ENCODE measurements at regions not wholly inside any gene's neighbourhood (a gene's known extent, or its start where the extent isn't known, plus 50 kb on each side); places are given as distances from the start of the nearest gene placed in this dataset.

DNA sequence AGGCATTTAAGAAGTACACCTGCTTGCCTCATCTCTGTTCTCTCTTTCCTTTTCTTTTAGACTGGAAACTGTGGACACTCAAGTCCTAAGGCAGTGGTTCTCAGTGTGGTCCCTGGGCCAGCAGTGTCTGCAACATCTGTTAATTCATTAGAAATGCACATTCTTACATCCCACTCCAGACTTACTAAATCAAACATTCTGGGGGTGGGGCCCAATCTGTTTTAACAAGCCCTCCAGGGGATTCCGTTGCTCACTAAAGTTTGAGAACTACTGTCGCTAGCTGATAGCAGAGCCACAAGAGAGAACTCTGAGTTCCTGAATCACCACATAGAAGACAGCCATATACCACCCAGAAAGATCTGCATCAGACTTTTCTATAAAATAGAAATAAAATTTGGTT, 430.6 kb downstream of the BCOR start:
- H4K20me1 ChIP-seq (replicated peaks; ENCODE audit: control insufficient read depth, insufficient read depth, low read length) = no peaks in the 10 kb centered on the region
- H3K9me1 ChIP-seq (ENCODE audit: control insufficient read depth, insufficient read depth, low read length) = no peaks in the 10 kb centered on the region
- H3K4me3 ChIP-seq = no peak overlapping the region
- H2AFZ ChIP-seq (ENCODE audit: low read depth, low read length) = no peak overlapping the region
- H3K4me1 ChIP-seq (replicated peaks in 1 of 2; ENCODE audit: control insufficient read depth in 2 of 2, insufficient read depth in 2 of 2, low read length in 2 of 2) = peaks cover 0 to 3% of the 10 kb centered on the region in 2 experiments; a peak in 2 of 5 replicates
- ChIA-PET POLR2A (interaction anchor here (0.6 to 0.8 kb wide), 2 partner anchors 19 to 910 kb away, joined by 3 read pairs; no protein-coding TSS in a partner anchor), CTCF (ENCODE audit: low intra/inter-chr PET ratio) (no interaction called here)
- WGBS (ENCODE audit: insufficient coverage, low coverage, missing lambda C conversion rate) = 28% methylated on average over 2 of the region's 2 CpGs
- no TSS peak for BruUV-seq (replicated peaks)
- ATAC-seq (no peak), DNase-seq (ENCODE audit: extremely low read depth in 1 of 4, low spot score in 3 of 4) (no peak), FAIRE-seq (no peak)
- no peaks in the 10 kb centered on the region for H3K79me2 ChIP-seq (ENCODE audit: control insufficient read depth, insufficient read depth, low read length)
- H3K27ac ChIP-seq (ENCODE audit: extremely low read depth, low read depth, low read length) = no peak overlapping the region
- TF ChIP-seq EP400 (IDR thresholded peaks at IDR 0.05) (no peak), ZBTB17 (CRISPR knock-in tag; IDR thresholded peaks at IDR 0.05) (no peak), FOXJ3 (CRISPR knock-in tag; IDR thresholded peaks at IDR 0.05) (no peak), ELF1 (tag; IDR thresholded peaks at IDR 0.05) (no peak), SMARCA5 (IDR thresholded peaks at IDR 0.05) (no peak), NELFE (IDR thresholded peaks at IDR 0.05; ENCODE audit: insufficient read depth, insufficient read length) (no peak), NCOA1 (IDR thresholded peaks at IDR 0.05; ENCODE audit: low read depth) (no peak), FOXJ2 (tag; IDR thresholded peaks at IDR 0.05) (no peak), RFX5 (IDR thresholded peaks at IDR 0.05; ENCODE audit: low read depth, low read length) (no peak), KAT2B (IDR thresholded peaks at IDR 0.05; ENCODE audit: low read depth, low read length) (no peak), NR3C1 (CRISPR knock-in tag; IDR thresholded peaks at IDR 0.05) (no peak), SP2 (IDR thresholded peaks at IDR 0.05; ENCODE audit: extremely low read depth, low read depth, low read length, poor library complexity, severe bottlenecking) (no peak), SAFB2 (IDR thresholded peaks at IDR 0.05; ENCODE audit: borderline replicate concordance, low read depth, low read length, severe bottlenecking) (no peak), HIVEP1 (CRISPR knock-in tag; IDR thresholded peaks at IDR 0.05) (no peak), ZFP30 (CRISPR knock-in tag; IDR thresholded peaks at IDR 0.05; ENCODE audit: borderline replicate concordance) (no peak), ZNF717 (CRISPR knock-in tag; IDR thresholded peaks at IDR 0.05) (no peak)
- TF ChIP-seq, protein P1, sequence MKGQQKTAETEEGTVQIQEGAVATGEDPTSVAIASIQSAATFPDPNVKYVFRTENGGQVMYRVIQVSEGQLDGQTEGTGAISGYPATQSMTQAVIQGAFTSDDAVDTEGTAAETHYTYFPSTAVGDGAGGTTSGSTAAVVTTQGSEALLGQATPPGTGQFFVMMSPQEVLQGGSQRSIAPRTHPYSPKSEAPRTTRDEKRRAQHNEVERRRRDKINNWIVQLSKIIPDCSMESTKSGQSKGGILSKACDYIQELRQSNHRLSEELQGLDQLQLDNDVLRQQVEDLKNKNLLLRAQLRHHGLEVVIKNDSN (CRISPR knock-in tag; IDR thresholded peaks at IDR 0.05) = no peak
- TF ChIP-seq, protein P2, sequence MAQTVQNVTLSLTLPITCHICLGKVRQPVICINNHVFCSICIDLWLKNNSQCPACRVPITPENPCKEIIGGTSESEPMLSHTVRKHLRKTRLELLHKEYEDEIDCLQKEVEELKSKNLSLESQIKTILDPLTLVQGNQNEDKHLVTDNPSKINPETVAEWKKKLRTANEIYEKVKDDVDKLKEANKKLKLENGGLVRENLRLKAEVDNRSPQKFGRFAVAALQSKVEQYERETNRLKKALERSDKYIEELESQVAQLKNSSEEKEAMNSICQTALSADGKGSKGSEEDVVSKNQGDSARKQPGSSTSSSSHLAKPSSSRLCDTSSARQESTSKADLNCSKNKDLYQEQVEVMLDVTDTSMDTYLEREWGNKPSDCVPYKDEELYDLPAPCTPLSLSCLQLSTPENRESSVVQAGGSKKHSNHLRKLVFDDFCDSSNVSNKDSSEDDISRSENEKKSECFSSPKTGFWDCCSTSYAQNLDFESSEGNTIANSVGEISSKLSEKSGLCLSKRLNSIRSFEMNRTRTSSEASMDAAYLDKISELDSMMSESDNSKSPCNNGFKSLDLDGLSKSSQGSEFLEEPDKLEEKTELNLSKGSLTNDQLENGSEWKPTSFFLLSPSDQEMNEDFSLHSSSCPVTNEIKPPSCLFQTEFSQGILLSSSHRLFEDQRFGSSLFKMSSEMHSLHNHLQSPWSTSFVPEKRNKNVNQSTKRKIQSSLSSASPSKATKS (CRISPR knock-in tag; IDR thresholded peaks at IDR 0.05) = no peak
- TF ChIP-seq, protein P3, sequence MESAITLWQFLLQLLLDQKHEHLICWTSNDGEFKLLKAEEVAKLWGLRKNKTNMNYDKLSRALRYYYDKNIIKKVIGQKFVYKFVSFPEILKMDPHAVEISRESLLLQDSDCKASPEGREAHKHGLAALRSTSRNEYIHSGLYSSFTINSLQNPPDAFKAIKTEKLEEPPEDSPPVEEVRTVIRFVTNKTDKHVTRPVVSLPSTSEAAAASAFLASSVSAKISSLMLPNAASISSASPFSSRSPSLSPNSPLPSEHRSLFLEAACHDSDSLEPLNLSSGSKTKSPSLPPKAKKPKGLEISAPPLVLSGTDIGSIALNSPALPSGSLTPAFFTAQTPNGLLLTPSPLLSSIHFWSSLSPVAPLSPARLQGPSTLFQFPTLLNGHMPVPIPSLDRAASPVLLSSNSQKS (CRISPR knock-in tag; IDR thresholded peaks at IDR 0.05) = no peak
- no peaks in the 10 kb centered on the region for H3K9me3 ChIP-seq (replicated peaks; ENCODE audit: control insufficient read depth, insufficient read depth, low read depth, low read length)
- no peak overlapping the region for H3K9ac ChIP-seq (ENCODE audit: insufficient read depth in 1 of 2, low read depth in 2 of 2, low read length in 2 of 2)
- in situ Hi-C loops (cut with MboI) = no loop called here
- no peaks in the 10 kb centered on the region for H3K27me3 ChIP-seq (ENCODE audit: control insufficient read depth in 2 of 2, insufficient read depth in 2 of 2, low read length in 2 of 2)
- H3K36me3 ChIP-seq (ENCODE audit: control insufficient read depth, insufficient read depth, low read length) = no peaks in the 10 kb centered on the region
- no peak overlapping the region for H3K4me2 ChIP-seq (ENCODE audit: insufficient read depth, low read length)
- intact Hi-C loops (cut with micrococcal nuclease) = no loop called here
